DMS 273 (cell line): ENCODE measurements at regions not wholly inside any gene's neighbourhood (a gene's known extent, or its start where the extent isn't known, plus 50 kb on each side); places are given as distances from the start of the nearest gene placed in this dataset.
"Not testable (repeated sequence)": the region's sequence is repeated elsewhere in the genome, so short reads cannot be mapped to it uniquely, and the experiment has no call there.

Experiments used
- DNase-seq: peaks from one replicate; lab custom pipeline; 2025; ENCODE audit not compliant: unreplicated experiment; lab: John Stamatoyannopoulos, UW

GRCh38 chr10:23630885-23631284 is 192.0 kb downstream of the OTUD1 start:
- no peak for DNase-seq

GRCh38 chr10:23643111-23643780 is 204.4 kb downstream of the OTUD1 start:
- peak; percentile 0 for DNase-seq

- no peak for DNase-seq
Measured at GRCh38 chr10:23648618-23649017, 209.7 kb downstream of the OTUD1 start.

GRCh38 chr10:23656735-23657134 is 217.9 kb downstream of the OTUD1 start:
- peak; percentile 1 for DNase-seq

GRCh38 chr10:23657677-23658076 is 218.8 kb downstream of the OTUD1 start:
- DNase-seq = no peak

GRCh38 chr10:23671866-23672265 is 233.0 kb downstream of the OTUD1 start:
- DNase-seq = not testable (repeated sequence)

- DNase-seq = no peak
Measured at GRCh38 chr10:23675585-23675984, 236.7 kb downstream of the OTUD1 start.

GRCh38 chr10:23676296-23676695 is 237.4 kb downstream of the OTUD1 start:
- DNase-seq = no peak

GRCh38 chr10:23686722-23687121 is 247.8 kb downstream of the OTUD1 start:
- DNase-seq = no peak

GRCh38 chr10:23692736-23693135 is 253.9 kb downstream of the OTUD1 start:
- DNase-seq = no peak

GRCh38 chr10:23693501-23693901 is 254.6 kb downstream of the OTUD1 start:
- no peak for DNase-seq

- DNase-seq = peak; percentile 18
Measured at GRCh38 chr10:23693925-23694324, 255.1 kb downstream of the OTUD1 start.

GRCh38 chr10:23694446-23694920 is 255.6 kb downstream of the OTUD1 start:
- DNase-seq = peak; percentile 55

- peak; percentile 47 for DNase-seq
Measured at GRCh38 chr10:23694921-23695824, 256.3 kb downstream of the OTUD1 start.

GRCh38 chr10:23695825-23696420 is 257.0 kb downstream of the OTUD1 start:
- DNase-seq = no peak

GRCh38 chr10:23696476-23696875 is 257.6 kb downstream of the OTUD1 start:
- no peak for DNase-seq

- peak; percentile 81 for DNase-seq
Measured at GRCh38 chr10:23702977-23703414, 264.1 kb downstream of the OTUD1 start.

- DNase-seq = no peak
Measured at GRCh38 chr10:23715363-23715762, 276.5 kb downstream of the OTUD1 start.

- DNase-seq = no peak
Measured at GRCh38 chr10:23717913-23718312, 279.0 kb downstream of the OTUD1 start.

GRCh38 chr10:23718946-23719345 is 280.1 kb downstream of the OTUD1 start:
- no peak for DNase-seq

GRCh38 chr10:23723796-23724195 is 284.9 kb downstream of the OTUD1 start:
- DNase-seq = no peak

- no peak for DNase-seq
Measured at GRCh38 chr10:23725548-23725947, 286.7 kb downstream of the OTUD1 start.
